GM23338 (cell line): ENCODE measurements at regions not wholly inside any gene's neighbourhood (a gene's known extent, or its start where the extent isn't known, plus 50 kb on each side); places are given as distances from the start of the nearest gene placed in this dataset.

Experiments
- ATAC-seq: fragments of 200-7000 bp; cut with Tn5 transposase; 3 replicates; pipeline ENCODE4 v1.9.1; 2020
- DNase-seq: peaks from one replicate; pipeline ENCODE4 v3.0.0-alpha.2; 2015; ENCODE audit warnings: low spot score
- H2AFZ ChIP-seq: fragments of 200-600 bp; sonication (generic); 2 replicates; pipeline ENCODE4 v1.8.0; 2016; ENCODE audit warnings: antibody characterized with exemption, mild to moderate bottlenecking, moderate library complexity
- H3F3A ChIP-seq: fragments of 200-600 bp; sonication (generic); replicated peaks from 2 replicates; pipeline ENCODE4 v1.8.0; 2017; ENCODE audit warnings: antibody characterized with exemption, mixed run types, low read depth
- H3K27ac ChIP-seq: fragments of 200-600 bp; sonication (generic); 2 replicates; pipeline ENCODE4 v1.6.1; 2016; ENCODE audit warnings: low read depth
- H3K27me3 ChIP-seq: fragments of 200-600 bp; sonication (generic); 2 replicates; pipeline ENCODE4 v1.8.0; 2016; ENCODE audit warnings: mild to moderate bottlenecking, mixed run types, moderate library complexity; ENCODE audit not compliant: insufficient read depth
- H3K36me3 ChIP-seq: fragments of 200-600 bp; sonication (generic); 2 replicates; pipeline ENCODE4 v1.8.0; 2016; ENCODE audit warnings: mild to moderate bottlenecking; ENCODE audit not compliant: insufficient read depth
- H3K4me1 ChIP-seq: fragments of 200-600 bp; sonication (generic); 2 replicates; pipeline ENCODE4 v1.8.0; 2016; ENCODE audit warnings: mild to moderate bottlenecking, moderate library complexity; ENCODE audit not compliant: insufficient read depth
- H3K4me2 ChIP-seq: fragments of 200-600 bp; sonication (generic); 2 replicates; pipeline ENCODE4 v1.7.1; 2017; ENCODE audit warnings: mixed run types
- H3K4me3 ChIP-seq: fragments of 200-600 bp; sonication (generic); 2 replicates; pipeline ENCODE4 v1.6.1; 2016; ENCODE audit warnings: mixed run types
- H3K79me2 ChIP-seq: fragments of 200-600 bp; sonication (generic); replicated peaks from 2 replicates; pipeline ENCODE4 v1.8.0; 2017; ENCODE audit warnings: mild to moderate bottlenecking; ENCODE audit not compliant: insufficient read depth
- H3K9me2 ChIP-seq: fragments of 200-600 bp; sonication (generic); 2 replicates; pipeline ENCODE4 v1.8.0; 2017; ENCODE audit not compliant: insufficient read depth
- H4K20me1 ChIP-seq: fragments of 200-600 bp; sonication (generic); replicated peaks from 2 replicates; pipeline ENCODE4 v1.8.0; 2017; ENCODE audit warnings: mild to moderate bottlenecking; ENCODE audit not compliant: insufficient read depth
- H3K27ac Mint-ChIP-seq: 2 replicates; pipeline ENCODE4 v1.8.0; 2020; ENCODE audit warnings: inconsistent platforms, mild to moderate bottlenecking, moderate library complexity, mixed read lengths
- H3K27me3 Mint-ChIP-seq: 3 replicates; pipeline ENCODE4 v1.8.0; 2022; ENCODE audit warnings: low read depth, mild to moderate bottlenecking, moderate library complexity, mixed read lengths, inconsistent platforms; ENCODE audit not compliant: insufficient read depth, poor library complexity
- H3K36me3 Mint-ChIP-seq: 3 replicates; pipeline ENCODE4 v1.8.0; 2021; ENCODE audit warnings: low read depth, mild to moderate bottlenecking, inconsistent platforms, moderate library complexity, mixed read lengths
- H3K4me1 Mint-ChIP-seq: 3 replicates; pipeline ENCODE4 v1.8.0; 2020; ENCODE audit warnings: mild to moderate bottlenecking, inconsistent platforms, mixed read lengths
- H3K4me3 Mint-ChIP-seq: 3 replicates; pipeline ENCODE4 v1.8.0; 2021; ENCODE audit warnings: moderate library complexity, mild to moderate bottlenecking, inconsistent platforms, mixed read lengths
- H3K9me3 Mint-ChIP-seq: 3 replicates; pipeline ENCODE4 v1.8.0; 2020; ENCODE audit warnings: moderate library complexity, mild to moderate bottlenecking, inconsistent platforms, mixed read lengths
- CREB1 ChIP-seq: fragments of 250-450 bp; sonication (Bioruptor Pico); IDR thresholded peaks from 2 replicates; pipeline ENCODE4 v1.5.0; 2020; ENCODE audit warnings: low read depth, mild to moderate bottlenecking, moderate library complexity
- ETS1 ChIP-seq: IDR thresholded peaks from 2 replicates; pipeline ENCODE4 v1.6.1; 2016; ENCODE audit warnings: antibody characterized with exemption
- EZH2 ChIP-seq: fragments of 200-600 bp; sonication (generic); IDR thresholded peaks from one replicate; pipeline ENCODE4 v1.8.0; 2017; ENCODE audit warnings: antibody characterized with exemption, mild to moderate bottlenecking, low read depth; ENCODE audit not compliant: unreplicated experiment
- EZH2phosphoT487 ChIP-seq: fragments of 200-600 bp; sonication (generic); IDR thresholded peaks from one replicate; pipeline ENCODE4 v1.8.1; 2018; ENCODE audit warnings: antibody characterized with exemption; ENCODE audit not compliant: unreplicated experiment
- NANOG ChIP-seq: IDR thresholded peaks from 2 replicates; pipeline ENCODE4 v1.6.1; 2016; ENCODE audit warnings: antibody characterized with exemption, borderline replicate concordance
- POLR2AphosphoS5 ChIP-seq: IDR thresholded peaks from 2 replicates; pipeline ENCODE4 v1.6.1; 2016; ENCODE audit warnings: antibody characterized with exemption, low read depth
- REST ChIP-seq: IDR thresholded peaks from one replicate; pipeline ENCODE4 v1.6.1; 2018; ENCODE audit warnings: antibody characterized with exemption; ENCODE audit not compliant: unreplicated experiment
- STAT1 ChIP-seq: IDR thresholded peaks from one replicate; pipeline ENCODE4 v1.6.1; 2016; ENCODE audit warnings: antibody characterized with exemption; ENCODE audit not compliant: unreplicated experiment
- ZNF114 ChIP-seq: fragments of 250-450 bp; sonication (Bioruptor Pico); IDR thresholded peaks from 2 replicates; pipeline ENCODE4 v1.5.0; 2020; ENCODE audit warnings: mild to moderate bottlenecking, moderate library complexity
- ZNF462 ChIP-seq: fragments of 250-450 bp; sonication (Bioruptor Pico); IDR thresholded peaks from 2 replicates; pipeline ENCODE4 v1.5.0; 2020; ENCODE audit warnings: mild to moderate bottlenecking, moderate library complexity
- TF ChIP-seq, protein P1 (sequence below), 2 experiments: fragments of 200-600 bp in 1 of 2; sonication (generic) in 1 of 2; conservative IDR thresholded peaks; 2 replicates each; pipeline versions ENCODE4 v1.5.1 to v1.6.1; 2016 to 2017; ENCODE audit warnings: antibody characterized with exemption in 2 of 2, low read depth in 2 of 2, mild to moderate bottlenecking in 2 of 2, moderate library complexity in 1 of 2

- H3K4me3 Mint-ChIP-seq: no peak overlapping the region
- H3K79me2 ChIP-seq: no peaks in the 10 kb centered on the region
- H3K27ac ChIP-seq: no peak overlapping the region
- H3K27ac Mint-ChIP-seq: no peak overlapping the region
- no peaks in the 10 kb centered on the region for H3F3A ChIP-seq
- ATAC-seq: no peak
- H3K4me2 ChIP-seq: no peak overlapping the region
- H3K4me3 ChIP-seq: no peak overlapping the region
- H3K36me3 ChIP-seq: no peaks in the 10 kb centered on the region
- H3K4me1 ChIP-seq: no peaks in the 10 kb centered on the region
- H3K27me3 ChIP-seq: no peaks in the 10 kb centered on the region
- H3K27me3 Mint-ChIP-seq: peaks cover 3% of the 10 kb centered on the region
- no peak for TF ChIP-seq ZNF114 (CRISPR knock-in tag)
- TF ChIP-seq STAT1: no peak
- no peak for TF ChIP-seq EZH2phosphoT487
- no peak for TF ChIP-seq POLR2AphosphoS5
- TF ChIP-seq, protein P1, sequence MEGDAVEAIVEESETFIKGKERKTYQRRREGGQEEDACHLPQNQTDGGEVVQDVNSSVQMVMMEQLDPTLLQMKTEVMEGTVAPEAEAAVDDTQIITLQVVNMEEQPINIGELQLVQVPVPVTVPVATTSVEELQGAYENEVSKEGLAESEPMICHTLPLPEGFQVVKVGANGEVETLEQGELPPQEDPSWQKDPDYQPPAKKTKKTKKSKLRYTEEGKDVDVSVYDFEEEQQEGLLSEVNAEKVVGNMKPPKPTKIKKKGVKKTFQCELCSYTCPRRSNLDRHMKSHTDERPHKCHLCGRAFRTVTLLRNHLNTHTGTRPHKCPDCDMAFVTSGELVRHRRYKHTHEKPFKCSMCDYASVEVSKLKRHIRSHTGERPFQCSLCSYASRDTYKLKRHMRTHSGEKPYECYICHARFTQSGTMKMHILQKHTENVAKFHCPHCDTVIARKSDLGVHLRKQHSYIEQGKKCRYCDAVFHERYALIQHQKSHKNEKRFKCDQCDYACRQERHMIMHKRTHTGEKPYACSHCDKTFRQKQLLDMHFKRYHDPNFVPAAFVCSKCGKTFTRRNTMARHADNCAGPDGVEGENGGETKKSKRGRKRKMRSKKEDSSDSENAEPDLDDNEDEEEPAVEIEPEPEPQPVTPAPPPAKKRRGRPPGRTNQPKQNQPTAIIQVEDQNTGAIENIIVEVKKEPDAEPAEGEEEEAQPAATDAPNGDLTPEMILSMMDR (conservative IDR thresholded peaks at IDR 0.05; ENCODE audit: low read depth in 2 of 2): no peak
- no peak for TF ChIP-seq CREB1 (CRISPR knock-in tag)
- TF ChIP-seq NANOG: no peak
- no peak for TF ChIP-seq REST
- no peak for TF ChIP-seq EZH2
- TF ChIP-seq ETS1: no peak
- no peak for TF ChIP-seq ZNF462
- no peak for DNase-seq
- no peaks in the 10 kb centered on the region for H3K9me2 ChIP-seq
- H3K9me3 Mint-ChIP-seq: peaks cover 89% of the 10 kb centered on the region
- no peaks in the 10 kb centered on the region for H4K20me1 ChIP-seq
- H2AFZ ChIP-seq: no peak overlapping the region
- H3K4me1 Mint-ChIP-seq: no peaks in the 10 kb centered on the region
- H3K36me3 Mint-ChIP-seq: peaks cover 18% of the 10 kb centered on the region
Observed at GRCh38 chr3:3634326-3634725, 164.9 kb upstream of the LRRN1 start.
